GM20000 (cell line): ENCODE measurements at regions not wholly inside any gene's neighbourhood (a gene's known extent, or its start where the extent isn't known, plus 50 kb on each side); places are given as distances from the start of the nearest gene placed in this dataset.
"Not testable (repeated sequence)": the region's sequence is repeated elsewhere in the genome, so short reads cannot be mapped to it uniquely, and the experiment has no call there.

Experiments used
- DNase-seq: peaks from one replicate; pipeline ENCODE4 v3.0.0; 2012; ENCODE audit warnings: low spot score

DNA sequence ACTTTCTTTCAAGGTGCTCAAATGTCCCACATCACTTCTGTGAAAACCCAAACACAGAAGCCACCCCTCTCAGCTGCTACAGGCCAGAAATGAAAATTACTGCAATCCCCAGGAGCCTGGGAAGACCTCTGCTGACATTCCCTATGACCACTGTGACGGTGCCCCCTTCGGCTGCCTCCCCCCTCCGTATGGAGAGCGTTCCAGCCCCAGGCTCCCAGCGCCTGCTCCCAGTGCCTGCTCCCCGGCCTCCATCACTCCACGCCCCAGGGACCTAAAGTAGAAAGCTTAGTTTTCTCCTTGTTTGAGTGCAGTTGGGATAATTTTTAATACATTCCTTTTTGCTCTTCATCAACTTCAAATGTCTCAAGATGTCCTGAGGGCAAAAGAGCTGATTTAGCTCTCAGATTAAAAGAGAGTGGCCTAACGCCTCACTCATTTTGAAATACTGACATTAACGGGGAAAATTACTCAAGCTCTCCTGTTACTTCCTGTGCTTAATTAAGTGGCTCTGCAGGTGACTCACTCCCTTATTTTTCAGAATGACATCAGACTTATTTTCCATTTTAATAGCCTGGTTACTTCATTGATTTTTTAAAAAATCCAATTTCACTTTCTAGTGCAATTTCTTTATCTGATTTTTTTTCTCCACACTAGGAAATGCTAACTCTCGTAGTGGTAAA is 112.8 kb upstream of the PLGLB2 start:
- DNase-seq, result not testable (repeated sequence)

DNA sequence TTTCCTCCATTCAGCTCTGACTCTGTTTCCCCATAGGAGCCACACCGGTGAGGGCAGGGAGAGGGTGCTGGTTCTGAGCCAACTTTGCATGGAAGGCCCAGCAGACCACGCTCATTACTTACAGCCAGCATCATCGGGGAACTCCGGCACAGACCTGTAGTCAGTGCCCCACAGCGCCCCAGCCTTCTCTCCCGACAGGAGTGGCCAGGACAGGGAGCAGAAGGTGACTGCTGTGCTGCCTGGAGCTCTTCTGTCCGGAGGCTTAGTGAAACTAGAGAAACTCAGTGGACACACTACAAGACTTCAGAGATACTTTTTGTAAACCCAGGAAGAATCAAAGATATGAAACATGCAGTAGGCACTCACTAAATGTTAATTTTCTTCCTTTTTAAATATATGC is 111.6 kb upstream of the PLGLB2 start:
- not testable (repeated sequence) for DNase-seq

DNA sequence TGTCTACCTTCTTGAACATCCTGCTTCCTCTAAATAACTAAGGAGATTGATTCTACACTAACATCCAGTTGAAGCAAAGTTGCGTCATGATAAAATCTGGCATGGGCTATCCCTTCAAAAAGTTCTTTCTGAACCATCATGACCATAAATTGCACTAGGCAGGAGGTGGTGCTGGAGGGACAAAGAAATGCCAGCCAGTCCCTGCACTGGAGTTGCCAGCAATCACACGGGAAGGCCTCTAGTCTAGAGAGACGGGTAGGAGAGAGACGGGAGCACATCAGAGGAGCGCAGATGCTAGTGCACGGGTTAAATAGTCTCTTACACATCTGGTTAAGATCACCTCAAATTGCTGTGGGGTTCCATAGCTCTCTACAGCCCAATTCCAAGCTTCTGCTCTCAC is 111.2 kb upstream of the PLGLB2 start:
- not testable (repeated sequence) for DNase-seq

DNA sequence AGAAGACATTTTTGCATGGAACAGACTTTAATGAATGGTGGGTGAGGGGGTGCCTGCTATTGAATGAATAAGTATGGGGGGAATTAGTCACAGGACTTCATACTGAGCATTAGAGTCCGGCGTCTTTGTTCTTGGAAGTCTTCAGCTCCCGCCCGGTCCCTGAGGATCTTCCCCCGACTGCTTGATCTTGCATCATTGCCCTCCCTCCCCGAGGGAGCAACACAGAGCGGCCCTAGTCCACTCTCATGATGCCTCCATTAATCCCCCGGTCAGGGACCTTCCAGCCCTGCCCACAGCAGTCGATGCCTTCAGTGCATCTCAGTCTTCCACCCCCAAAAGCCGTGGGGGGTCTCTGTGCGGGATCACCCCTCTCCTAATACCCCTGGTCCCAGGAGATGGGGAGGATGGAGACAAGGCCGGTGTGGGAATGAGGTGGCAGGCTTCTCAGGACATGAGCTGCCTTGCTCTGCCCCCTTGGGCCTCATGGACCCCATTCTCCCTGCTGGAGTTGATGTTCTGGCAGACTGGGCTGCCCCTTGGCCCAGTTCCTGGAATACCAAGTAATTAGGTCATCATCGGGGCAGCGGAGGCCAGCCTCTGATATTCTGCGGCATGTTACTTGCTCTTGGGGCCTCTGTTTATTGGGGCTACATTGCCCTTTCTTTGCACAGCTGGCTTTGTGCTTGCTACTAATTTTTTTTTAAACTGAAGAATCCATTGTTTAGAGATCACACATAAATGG is 110.5 kb upstream of the PLGLB2 start:
- DNase-seq, result not testable (repeated sequence)

DNA sequence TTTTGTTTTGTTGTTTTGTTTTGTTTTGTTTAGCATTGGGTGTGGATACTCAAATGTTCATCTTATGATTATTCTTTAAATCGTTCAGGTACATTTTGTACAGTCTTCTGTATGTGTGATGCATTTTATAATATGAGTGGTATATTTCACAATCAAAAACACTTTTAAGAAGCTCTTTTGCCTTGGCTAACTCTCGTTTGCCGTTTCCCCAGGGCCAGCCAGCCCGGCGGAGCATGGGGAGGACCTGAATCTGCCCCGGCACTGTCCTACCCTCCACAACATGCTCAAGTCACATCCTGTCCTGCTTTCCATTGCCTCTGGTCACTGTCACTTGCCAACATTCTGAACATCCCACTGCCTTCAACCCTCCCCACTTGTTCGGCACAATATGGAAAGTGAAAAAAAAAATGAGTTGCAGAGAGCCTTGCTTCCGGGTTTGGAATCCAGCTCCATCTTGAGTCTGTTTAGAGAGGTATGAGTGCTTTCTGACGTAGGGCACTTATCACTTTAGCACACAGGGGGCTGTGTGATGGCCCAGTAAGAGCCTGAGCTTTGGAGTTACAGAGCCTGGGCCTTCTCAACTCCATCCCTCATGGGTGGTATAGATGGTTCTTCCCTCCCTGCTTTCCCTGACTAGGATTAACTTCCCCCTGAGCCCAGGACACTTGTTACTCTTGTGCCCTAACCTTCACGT is 109.6 kb upstream of the PLGLB2 start:
- DNase-seq, result not testable (repeated sequence)

DNA sequence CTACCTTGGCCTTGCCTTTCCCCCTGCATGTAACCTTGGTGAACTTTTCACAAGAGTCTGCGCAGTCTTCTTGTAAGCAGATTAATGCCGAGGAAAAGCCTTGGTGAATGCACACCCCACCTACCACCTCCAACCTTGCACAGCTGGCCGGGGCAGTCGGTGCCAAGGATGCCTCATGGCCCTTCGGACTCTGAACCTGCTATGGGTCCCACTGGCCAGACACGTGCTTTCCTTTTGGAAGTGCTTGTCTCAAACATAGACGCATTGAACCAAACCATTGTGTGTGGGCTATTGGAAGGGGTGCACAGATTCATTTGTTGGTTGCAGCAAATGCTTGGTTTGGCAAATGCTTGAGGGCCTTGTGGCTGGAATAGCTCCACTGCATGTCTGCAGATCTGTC is 109.0 kb upstream of the PLGLB2 start:
- DNase-seq, result not testable (repeated sequence)

DNA sequence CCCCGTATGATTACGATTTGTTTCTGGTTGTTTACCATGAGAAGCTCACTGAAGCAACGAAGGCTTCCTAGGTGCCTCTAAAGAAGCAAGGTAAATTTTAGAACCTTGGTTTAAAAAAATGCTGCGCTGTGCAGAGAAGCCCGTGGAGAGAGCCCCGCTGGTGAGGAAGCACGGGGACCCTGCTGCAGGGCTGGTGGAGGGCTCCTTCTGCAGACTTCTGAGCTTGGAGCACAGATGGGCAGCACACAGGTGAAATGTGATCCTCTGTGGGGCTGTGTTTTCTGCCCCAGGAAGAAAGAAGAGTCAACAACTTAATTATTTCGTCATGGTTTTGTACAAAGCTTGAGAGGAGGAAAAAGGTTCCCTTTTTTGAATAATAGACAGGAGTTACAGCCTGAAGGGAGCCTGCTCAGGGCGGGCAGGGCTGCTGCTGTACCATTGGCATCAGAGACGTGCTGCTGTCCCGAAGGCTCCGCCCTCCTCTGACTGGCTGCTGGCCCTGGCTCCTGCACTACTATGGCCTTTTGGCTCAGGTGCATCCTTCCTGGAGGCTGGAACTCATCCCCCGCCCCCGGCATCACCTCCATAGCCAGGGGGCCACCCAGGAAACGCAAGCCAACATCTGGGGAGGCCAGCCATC is 108.0 kb upstream of the PLGLB2 start:
- DNase-seq, result not testable (repeated sequence)

DNA sequence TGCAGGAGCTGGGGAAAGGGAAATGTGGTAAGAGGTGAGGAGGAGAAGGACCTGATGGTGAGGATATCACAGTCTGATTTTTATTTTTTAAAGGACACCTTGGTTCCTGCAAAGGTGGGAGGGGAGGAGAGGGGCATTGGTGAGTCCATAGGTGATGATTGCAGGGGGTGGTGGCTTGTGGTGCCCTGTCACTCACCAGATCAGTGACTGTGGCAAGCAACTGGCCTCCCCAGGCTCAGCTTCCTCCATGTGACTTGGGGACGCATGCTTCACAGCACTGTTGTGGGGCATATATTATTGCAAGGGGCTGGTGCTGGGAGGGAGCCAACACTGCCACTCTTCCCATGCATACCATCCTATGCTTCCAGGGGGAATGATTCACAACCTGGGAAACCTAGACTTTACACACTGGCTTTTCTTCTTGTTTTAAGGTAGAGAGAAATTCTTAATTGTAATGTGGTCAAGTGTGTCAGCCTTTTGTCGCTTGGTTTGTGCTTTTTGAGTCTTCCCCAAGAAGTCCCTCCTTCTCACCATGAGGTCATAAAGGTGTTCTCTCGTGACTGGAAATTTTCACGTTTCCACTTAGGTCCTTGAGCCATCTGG is 106.8 kb upstream of the PLGLB2 start:
- DNase-seq, result not testable (repeated sequence)

DNA sequence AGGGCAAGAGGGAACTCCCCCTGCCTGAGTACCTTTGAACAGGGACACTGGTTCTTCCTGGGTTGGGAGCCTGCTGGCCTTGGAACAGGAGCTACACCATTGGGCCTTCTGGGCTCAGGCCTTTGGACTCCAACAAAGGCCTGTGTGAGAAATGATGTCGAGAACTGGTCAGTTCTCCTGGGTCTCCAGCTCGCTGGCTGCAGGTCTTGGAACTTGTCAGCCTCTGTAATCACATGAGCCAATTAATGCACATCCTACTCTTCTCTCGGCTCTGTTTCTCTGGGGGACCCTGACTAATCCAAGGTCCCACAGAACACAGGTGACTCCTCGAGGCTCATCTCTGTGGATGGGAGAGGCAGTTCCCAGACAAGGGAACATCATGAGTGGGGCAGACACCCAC is 104.7 kb upstream of the PLGLB2 start:
- DNase-seq, result not testable (repeated sequence)

DNA sequence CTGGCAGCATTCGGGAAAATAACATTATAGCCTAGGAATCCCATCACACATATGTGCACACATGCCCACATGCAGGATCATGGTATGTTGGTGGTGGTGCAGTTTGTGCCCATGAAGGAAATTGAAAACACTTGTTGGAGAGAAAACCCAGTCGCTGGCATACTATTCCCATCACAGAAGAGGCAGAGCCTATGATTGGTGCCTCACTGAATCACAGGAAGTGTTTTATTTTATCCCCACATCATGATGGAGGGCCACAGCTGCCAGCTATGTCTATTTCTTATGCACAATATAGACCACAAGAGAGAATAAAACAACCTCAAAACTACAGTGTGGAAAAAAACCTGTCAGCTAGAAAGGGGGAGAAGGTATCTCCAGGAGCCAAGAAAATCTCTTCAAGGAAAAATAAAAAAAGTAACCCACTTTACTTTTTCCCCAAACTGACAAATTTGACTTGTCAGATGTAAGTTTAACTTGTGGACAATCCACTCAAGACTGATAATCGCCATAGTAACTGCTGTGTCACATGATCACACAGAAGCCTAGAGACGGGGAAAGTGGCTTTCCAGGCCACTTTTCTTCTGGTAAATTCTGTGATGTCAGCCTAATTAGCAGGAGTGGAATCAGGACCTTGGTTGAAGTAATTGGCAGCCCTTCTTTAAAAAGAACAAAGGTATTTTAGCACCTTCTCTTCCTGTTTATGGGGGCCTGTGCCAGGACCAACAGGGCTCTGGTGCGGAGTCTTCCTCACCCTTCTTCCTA is 100.0 kb upstream of the PLGLB2 start:
- DNase-seq, result not testable (repeated sequence)

DNA sequence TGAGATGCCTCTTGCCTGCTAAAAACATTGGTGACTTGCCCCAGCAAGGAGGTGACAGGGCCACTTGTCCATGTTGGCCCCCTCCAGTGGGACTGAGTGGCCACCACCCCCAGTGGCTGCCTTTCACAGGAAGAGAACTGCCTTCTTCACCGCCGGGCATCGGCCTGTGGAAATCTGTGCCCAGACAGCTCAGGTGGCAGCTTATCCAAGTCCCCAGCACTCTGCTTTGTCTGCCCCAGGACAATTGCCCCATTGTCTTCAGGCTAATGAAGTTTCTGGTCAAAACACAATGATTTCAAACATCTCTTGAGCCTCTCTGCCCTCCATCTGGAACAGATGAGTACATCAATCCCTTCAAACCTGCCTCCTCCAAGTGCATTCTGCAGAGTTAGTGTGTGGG is 99.1 kb upstream of the PLGLB2 start:
- DNase-seq, result not testable (repeated sequence)

DNA sequence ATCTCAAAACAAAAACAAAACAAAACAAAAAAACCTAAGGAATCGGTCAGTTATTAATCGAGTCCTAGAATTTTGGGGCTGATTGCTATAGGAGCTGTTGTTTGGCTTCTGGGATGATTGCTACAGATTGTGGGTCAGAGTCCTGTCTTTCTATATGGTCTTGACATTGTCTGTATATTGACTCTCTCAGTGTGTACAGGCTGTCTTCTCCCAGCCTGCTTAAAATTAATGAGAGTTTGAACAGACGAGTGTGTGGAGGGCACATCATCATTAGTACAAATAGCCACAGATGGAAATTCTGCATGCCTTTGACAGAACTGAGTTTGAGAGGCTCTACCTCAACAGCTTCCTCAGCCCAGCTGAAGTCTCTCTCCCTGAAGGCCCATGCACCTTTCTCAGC is 98.0 kb upstream of the PLGLB2 start:
- not testable (repeated sequence) for DNase-seq

DNA sequence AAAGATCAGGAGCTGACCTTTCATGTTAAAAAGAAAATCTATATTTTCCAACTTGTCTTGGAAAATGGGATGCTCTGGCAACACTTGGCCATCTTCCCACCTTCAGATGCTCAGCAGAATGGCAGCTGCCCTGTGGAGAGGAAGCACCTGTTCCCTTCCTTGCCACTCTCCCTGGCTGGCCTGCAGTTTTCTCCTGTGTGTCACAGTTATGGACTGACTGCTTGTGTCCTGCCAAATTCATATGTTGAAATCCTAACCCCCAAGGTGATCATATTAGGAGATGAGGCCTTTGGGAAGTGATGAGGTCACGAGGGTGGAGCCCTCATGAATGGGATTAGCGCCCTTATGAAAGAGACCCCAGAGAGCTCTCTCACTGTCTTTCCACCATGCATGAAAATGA is 97.0 kb upstream of the PLGLB2 start:
- not testable (repeated sequence) for DNase-seq

DNA sequence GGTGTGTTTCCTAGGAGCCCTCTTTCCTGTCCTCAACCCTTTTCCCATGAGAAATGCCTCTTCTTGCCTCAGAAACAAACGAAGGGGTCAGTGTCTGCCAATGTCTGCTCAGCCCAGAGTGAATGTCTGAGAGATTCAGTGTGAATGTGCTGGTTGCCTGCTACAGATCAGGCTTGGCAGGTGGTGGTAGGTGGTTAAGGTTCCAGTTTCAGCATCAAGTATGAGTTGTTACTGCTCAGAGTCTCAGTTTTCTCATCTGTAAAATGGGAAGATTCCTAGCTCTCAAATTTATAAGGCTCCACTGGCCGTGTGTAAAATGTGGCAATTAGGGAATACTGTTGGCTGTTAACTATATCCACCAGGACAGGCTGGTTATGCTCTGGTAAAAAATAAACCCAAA is 96.3 kb upstream of the PLGLB2 start:
- DNase-seq, result not testable (repeated sequence)

DNA sequence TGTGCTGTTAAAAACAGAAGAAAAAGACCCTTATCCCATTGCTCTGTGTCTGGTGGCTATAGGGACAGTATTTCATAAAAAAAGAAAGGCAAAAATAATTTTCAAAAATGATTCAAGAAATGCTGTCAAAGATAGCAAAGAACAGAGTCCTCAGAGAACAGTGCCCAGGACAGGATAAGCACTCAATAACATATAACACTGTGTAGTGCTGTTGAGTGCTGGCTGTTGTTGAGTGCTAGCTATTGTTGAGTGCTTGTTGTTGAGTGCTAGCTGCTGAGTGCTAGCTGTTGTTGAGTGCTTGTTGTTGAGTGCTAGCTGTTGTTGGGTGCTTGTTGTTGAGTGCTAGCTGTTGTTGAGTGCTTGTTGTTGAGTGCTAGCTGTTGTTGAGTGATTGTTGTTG is 94.5 kb upstream of the PLGLB2 start:
- not testable (repeated sequence) for DNase-seq

DNA sequence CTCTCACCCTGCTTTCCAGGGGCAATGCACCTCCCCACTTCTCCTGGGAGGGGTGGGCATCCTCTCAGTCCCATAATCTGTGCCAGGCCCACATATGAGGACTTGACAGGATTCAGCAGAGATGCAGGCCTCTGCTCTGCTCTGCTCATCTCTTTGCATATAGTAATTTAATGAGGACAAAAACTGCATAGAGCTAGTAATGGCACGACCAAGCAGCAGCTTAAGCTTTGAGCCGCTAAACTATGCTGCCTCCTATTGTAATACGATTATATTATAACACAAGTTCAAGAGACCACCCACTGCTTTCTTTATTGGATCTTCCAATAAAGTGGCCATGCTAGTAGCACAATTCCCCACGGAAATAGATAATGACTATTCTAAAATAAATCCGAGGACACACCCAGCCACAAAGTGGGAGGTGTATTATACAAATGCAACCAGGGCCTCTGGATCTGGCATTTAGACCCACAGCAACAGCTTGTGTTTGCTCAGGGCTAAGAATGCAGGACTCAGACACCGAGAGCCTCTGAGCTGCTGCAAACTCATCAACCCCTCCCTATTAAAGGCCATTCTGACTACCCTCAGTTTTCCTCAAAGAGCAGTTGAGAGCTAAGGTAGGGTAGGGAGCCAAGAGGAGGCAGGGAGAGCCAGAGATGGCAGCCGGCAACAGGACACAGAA is 93.6 kb upstream of the PLGLB2 start:
- DNase-seq, result not testable (repeated sequence)

DNA sequence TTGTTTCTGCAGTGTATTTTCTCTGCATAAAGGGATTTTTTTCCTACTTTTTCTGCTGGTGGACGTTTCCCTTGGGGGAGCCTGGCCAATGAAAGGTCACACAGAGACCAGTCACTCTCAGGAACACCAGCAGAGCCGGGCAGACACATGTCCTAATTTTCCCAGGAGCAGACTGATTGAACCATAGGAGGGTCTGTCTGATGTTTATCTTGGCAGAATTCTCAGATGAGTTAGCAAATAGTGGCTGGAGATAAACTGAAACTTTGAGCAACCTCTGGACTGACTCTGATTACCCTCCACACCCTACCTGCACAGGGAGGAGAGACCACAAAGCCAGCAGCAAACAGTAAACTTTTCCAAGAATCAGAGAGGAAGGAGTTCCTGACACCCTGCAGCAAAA is 90.0 kb upstream of the PLGLB2 start:
- DNase-seq, result not testable (repeated sequence)

DNA sequence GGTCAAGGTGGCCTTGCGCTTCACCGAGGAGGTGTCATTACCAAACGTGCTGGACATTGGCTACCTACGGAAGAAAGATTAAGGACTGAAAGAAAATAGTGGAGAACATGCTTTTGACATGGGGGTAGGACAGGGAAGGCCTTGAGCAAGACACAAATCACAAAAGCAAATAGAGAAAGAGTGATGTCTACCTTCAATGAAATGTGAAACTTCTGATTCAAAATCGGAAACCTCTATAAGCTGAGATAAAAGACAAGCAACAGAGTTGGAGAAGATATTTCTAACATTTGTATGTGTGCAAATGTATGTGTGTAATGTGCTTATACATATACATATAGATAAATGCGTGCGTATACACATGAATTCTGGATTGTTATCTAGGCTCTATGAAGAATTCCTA is 89.5 kb upstream of the PLGLB2 start:
- DNase-seq, result not testable (repeated sequence)

DNA sequence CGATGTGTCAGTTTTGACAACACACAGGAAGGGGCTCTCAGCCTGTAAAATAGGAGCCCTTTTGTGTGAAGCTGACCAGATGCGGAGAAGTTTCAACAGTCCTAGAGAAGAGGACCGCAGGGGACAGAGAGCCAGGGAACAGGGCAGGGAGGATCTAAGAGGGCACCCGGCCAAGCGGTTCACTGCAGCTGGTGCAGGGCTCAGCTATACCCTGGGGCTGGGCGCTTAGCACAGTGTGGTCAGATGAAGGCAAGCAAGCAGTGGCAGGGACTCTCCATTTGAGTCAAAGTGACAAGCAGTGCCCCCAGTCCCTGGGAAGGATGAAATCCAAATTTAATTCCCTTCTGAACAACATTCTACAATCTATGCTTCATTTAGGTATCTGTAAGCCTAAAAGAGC is 88.9 kb upstream of the PLGLB2 start:
- DNase-seq, result not testable (repeated sequence)

DNA sequence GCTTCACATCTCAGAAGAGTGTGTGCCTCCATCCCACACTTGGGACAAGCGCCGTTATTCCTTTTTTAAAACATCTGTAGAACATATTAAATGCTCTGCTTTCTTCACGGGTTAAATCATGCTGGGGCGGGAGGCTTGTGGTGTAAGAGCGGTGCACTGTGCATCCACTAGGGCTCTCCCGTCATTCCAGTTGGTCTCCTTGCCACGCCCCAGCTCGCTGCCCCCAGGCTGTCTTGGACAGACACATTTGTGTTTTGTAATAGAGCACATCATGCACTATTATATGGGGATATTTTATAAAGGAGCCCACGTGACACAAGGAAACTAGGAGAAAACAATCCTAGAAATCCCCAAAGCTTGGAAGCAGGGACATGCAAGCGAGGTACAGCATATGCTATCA is 87.7 kb upstream of the PLGLB2 start:
- DNase-seq, result not testable (repeated sequence)
